Epidermal melanocyte (primary cell): ENCODE measurements at regions not wholly inside any gene's neighbourhood (a gene's known extent, or its start where the extent isn't known, plus 50 kb on each side); places are given as distances from the start of the nearest gene placed in this dataset.

Experiments used
- DNase-seq: peaks from one replicate; pipeline ENCODE4 v3.0.0; 2011; ENCODE audit warnings: low spot score; ENCODE audit not compliant: insufficient read length

- DNase-seq: no peak
Measured at GRCh38 chr10:9684186-9684585, 1333.5 kb upstream of the CELF2 start.

- DNase-seq: no peak
Measured at GRCh38 chr10:9685596-9685995, 1332.1 kb upstream of the CELF2 start.

- no peak for DNase-seq
Measured at GRCh38 chr10:9688711-9689110, 1329.0 kb upstream of the CELF2 start.

- DNase-seq: no peak
Measured at GRCh38 chr10:9707216-9707615, 1310.5 kb upstream of the CELF2 start.

- DNase-seq: no peak
Measured at GRCh38 chr10:9709849-9710248, 1307.8 kb upstream of the CELF2 start.

GRCh38 chr10:9712393-9712792 lies 1305.3 kb upstream of the CELF2 start:
- no peak for DNase-seq

- DNase-seq: no peak
Measured at GRCh38 chr10:9719246-9719645, 1298.4 kb upstream of the CELF2 start.

- DNase-seq: no peak
Measured at GRCh38 chr10:9733766-9734165, 1283.9 kb upstream of the CELF2 start.

- no peak for DNase-seq
Measured at GRCh38 chr10:9734218-9734617, 1283.5 kb upstream of the CELF2 start.

GRCh38 chr10:9735731-9736130 lies 1281.9 kb upstream of the CELF2 start:
- DNase-seq: no peak

GRCh38 chr10:9743639-9744038 lies 1274.0 kb upstream of the CELF2 start:
- DNase-seq: no peak

GRCh38 chr10:9745158-9745557 lies 1272.5 kb upstream of the CELF2 start:
- no peak for DNase-seq

- no peak for DNase-seq
Measured at GRCh38 chr10:9757176-9757575, 1260.5 kb upstream of the CELF2 start.

- DNase-seq: no peak
Measured at GRCh38 chr10:9759596-9759995, 1258.1 kb upstream of the CELF2 start.

GRCh38 chr10:9762966-9763656 lies 1254.6 kb upstream of the CELF2 start:
- DNase-seq: no peak

GRCh38 chr10:9766762-9767161 lies 1250.9 kb upstream of the CELF2 start:
- DNase-seq: no peak

- no peak for DNase-seq
Measured at GRCh38 chr10:9781666-9782065, 1236.0 kb upstream of the CELF2 start.

GRCh38 chr10:9786101-9786500 lies 1231.6 kb upstream of the CELF2 start:
- DNase-seq: no peak

GRCh38 chr10:9786576-9786975 lies 1231.1 kb upstream of the CELF2 start:
- DNase-seq: no peak

- no peak for DNase-seq
Measured at GRCh38 chr10:9789996-9790395, 1227.7 kb upstream of the CELF2 start.

GRCh38 chr10:9792181-9792580 lies 1225.5 kb upstream of the CELF2 start:
- no peak for DNase-seq

GRCh38 chr10:9796564-9796963 lies 1221.1 kb upstream of the CELF2 start:
- no peak for DNase-seq

GRCh38 chr10:9800011-9800410 lies 1217.7 kb upstream of the CELF2 start:
- DNase-seq: no peak

GRCh38 chr10:9800571-9800970 lies 1217.1 kb upstream of the CELF2 start:
- DNase-seq: no peak
